ENCODE measurements at regions not wholly inside any gene's neighbourhood (a gene's known extent, or its start where the extent isn't known, plus 50 kb on each side); places are given as distances from the start of the nearest gene placed in this dataset.

GRCh38 chr3:22496641-22497040 is 706.5 kb upstream of the UBE2E2 start:
- TF ChIP-seq CTCF (conservative IDR thresholded peaks at IDR 0.05; ENCODE audit: low read depth, low read length) (no peak), EZH2 (IDR thresholded peaks at IDR 0.05; ENCODE audit: borderline replicate concordance, low read depth, low read length, poor library complexity, severe bottlenecking) (no peak)
